GM21367 (cell line): ENCODE measurements at regions not wholly inside any gene's neighbourhood (a gene's known extent, or its start where the extent isn't known, plus 50 kb on each side); places are given as distances from the start of the nearest gene placed in this dataset.

Source experiments
- ATAC-seq: cut with Tn5 transposase; IDR thresholded peaks from one replicate; pipeline ENCODE4 v1.9.1; 2021; ENCODE audit not compliant: unreplicated experiment

- ATAC-seq, result no peak
Observed at GRCh38 chr7:45235905-45236304, 78.3 kb downstream of the RAMP3 start.

GRCh38 chr7:45236666-45237065, 79.1 kb downstream of the RAMP3 start:
- ATAC-seq, result no peak

DNA sequence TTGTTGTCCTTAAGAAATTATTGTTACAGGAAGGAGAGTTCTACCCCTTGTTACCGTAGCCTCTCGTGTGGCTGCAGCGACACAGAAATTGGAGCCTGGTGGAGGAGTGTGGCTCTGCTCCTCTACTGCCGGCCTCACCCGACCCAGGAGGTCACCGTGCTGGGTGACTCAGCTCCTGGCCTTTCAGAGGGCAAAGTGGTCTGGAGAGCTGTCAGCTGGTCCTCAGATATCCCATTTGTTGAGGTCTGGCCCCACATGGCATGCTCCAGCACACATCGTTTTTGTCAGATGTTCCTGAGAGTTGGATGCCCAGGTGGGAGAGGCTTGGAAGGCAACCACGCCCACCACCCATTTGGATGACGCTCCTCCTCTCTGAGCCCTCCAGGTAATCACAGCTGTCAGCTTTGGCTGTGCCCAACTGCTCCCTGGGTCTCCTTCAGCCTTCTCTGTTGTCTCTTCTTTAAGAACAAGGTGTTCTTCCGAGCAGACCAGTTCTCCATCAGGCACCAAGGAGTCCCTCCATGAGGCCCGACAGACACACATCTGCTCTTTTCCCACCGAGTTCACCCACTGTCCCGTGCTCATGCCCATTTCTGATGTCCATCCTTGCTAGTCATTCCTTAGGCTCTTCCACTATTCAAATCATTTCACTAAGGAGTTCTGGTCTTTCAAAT, 80.3 kb downstream of the RAMP3 start:
- no peak for ATAC-seq

DNA sequence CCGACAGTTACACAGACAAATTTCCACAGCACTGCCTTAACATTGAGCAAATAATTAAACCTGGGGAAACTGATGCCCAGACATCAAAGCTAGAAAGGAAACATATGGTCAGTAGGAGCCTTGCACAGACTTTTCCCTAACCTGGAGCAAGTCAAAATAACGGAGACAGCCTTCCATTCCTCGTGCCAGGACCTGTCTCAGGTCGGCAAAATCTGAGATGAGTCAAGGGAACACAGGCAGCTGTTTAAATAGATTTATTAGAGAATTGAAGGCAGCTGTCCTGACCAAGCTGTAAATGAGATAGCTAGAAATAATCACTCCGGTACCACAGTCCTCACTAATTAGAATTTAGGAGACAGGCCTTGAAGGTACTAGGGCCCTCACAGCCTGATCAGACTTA, 81.2 kb downstream of the RAMP3 start:
- no peak for ATAC-seq

- ATAC-seq, result no peak
Observed at GRCh38 chr7:45239486-45239885, 81.9 kb downstream of the RAMP3 start.

- no peak for ATAC-seq
Observed at GRCh38 chr7:45240273-45240771, 82.7 kb downstream of the RAMP3 start.

DNA sequence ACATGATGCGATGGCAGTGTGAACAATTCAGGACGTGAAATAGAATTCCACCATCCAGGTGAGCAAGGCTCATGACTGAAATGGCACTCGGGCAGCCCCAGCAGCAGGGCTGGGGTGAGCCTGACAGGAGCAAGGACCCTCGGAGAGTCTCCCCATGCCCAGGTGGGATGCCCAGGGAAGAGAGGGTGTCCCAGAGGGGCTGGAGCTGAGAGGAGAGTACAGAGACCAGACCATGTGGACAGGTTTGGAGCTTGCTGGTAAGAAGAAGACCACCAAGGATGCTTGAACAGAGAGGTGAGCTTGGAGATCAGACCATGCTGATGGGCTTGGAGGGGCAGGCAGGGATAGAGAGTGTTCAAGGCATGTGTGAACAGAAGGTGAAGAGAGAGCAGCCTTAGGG, 83.3 kb downstream of the RAMP3 start:
- ATAC-seq, result no peak

GRCh38 chr7:45241339-45242109, 83.9 kb downstream of the RAMP3 start:
- ATAC-seq, result no peak

DNA sequence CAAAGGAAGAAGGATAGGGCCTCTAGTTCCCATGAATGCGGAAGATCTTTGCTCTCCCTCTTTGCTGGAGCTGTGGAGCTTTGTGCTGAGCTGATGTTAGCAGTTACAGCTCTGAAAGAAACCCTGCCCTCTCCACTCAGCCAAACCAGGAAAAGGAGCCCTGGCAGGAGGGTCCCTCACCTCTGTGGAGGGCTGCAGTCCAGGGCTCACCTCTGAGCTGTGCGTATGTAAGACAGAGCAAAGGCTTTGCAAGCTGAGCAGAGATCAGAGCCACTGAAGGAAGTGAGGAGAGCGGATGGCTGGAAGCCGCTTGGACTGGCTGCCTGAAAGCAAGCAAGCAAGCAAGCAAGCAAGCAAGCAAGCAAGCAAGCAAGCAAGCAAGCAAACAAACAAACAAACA, 84.7 kb downstream of the RAMP3 start:
- ATAC-seq, result no peak

- no peak for ATAC-seq
Observed at GRCh38 chr7:45242698-45243097, 85.1 kb downstream of the RAMP3 start.

DNA sequence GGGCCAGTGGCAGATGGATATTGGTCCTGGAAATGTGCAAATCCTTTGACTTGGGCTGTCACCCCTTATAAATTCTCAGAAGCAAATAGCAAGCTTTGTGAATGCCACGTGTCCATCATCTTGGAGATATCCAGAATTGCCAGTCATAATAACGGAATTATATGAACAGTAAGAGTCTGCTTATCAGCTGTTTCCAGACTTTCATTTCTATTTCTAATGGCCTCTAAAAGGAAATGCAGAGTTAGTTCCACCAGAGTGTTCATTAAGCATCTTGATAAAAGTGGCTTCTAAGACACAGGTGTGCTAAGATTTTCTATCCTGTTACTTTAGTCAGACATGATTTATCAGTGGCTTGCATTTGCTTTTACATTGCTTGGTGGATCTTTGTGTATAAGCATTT, 87.4 kb downstream of the RAMP3 start:
- ATAC-seq, result no peak

- ATAC-seq, result no peak
Observed at GRCh38 chr7:45246339-45246738, 88.7 kb downstream of the RAMP3 start.

- no peak for ATAC-seq
Observed at GRCh38 chr7:45252248-45252647, 94.7 kb downstream of the RAMP3 start.

GRCh38 chr7:45252857-45253256, 95.3 kb downstream of the RAMP3 start:
- no peak for ATAC-seq

GRCh38 chr7:45253368-45253767, 95.8 kb downstream of the RAMP3 start:
- no peak for ATAC-seq

DNA sequence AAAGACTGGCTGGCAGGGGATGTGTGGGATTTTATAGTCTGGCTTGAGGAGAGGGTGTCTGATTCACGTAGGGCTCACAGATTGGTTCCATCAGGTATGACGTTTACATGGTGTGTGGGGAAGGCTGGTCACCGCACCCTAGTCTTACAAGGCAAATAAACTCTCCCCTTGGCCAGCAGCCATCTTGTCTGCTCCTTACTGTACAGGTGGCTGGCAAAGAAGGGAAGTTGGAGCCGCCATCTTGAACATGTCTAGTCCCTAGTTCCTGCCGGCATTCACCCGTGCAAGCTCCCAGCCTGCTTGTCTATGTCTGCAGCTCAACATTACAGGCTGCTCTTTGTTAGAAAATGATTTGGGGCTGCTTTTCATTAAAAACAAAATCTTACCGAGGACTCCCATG, 97.6 kb downstream of the RAMP3 start:
- no peak for ATAC-seq

DNA sequence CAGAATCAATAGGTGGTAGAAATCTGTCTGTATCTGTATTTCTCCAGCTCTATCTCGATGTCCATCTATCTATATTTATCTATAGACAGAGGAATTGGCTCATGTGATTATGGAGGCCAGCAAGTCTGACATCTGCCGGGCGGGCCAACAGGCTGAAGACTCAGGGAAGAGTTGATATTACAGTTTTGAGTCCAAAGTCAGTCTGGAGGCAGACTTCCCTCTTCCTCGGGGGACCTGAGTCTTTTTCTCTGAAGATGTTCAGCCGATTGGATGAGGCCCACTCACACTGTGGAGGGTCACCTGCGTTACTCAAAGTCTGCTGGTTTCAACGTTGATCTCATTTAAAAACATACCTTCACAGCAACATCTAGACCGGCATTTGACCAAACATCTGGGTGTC, 98.7 kb downstream of the RAMP3 start:
- no peak for ATAC-seq

GRCh38 chr7:45256775-45257174, 99.2 kb downstream of the RAMP3 start:
- no peak for ATAC-seq

- no peak for ATAC-seq
Observed at GRCh38 chr7:45257284-45257683, 99.7 kb downstream of the RAMP3 start.

GRCh38 chr7:45258533-45259226, 101.1 kb downstream of the RAMP3 start:
- no peak for ATAC-seq

DNA sequence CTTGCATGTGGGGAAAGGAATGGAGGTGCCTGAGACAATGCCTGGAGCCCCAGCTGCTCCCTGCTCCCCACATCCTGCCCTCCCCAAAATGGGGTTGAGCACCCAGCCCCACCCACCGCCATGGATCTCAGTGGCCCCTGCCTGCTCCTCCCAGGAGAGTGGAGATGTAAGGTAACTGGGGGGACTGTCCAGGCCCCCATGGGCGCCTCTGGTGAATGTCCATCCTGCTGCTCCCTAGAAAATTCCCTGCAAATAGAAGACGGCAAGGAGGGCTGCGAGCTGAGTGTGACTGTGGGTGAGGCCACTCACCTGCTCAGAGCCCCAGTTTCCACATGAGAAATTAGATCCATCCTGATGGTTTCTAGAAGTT, 101.6 kb downstream of the RAMP3 start:
- ATAC-seq, result no peak
